Neural progenitor cell (in vitro differentiated cells): ENCODE measurements at regions not wholly inside any gene's neighbourhood (a gene's known extent, or its start where the extent isn't known, plus 50 kb on each side); places are given as distances from the start of the nearest gene placed in this dataset.
"Not testable (repeated sequence)": the region's sequence is repeated elsewhere in the genome, so short reads cannot be mapped to it uniquely, and the experiment has no call there.

ENCODE experiments used
- DNase-seq: peaks from one replicate; pipeline ENCODE4 v3.0.0-alpha.2; 2016; ENCODE audit warnings: low spot score
- H2AFZ ChIP-seq: fragments of 200-600 bp; sonication (generic); replicated peaks from 2 replicates; pipeline ENCODE4 v1.6.1; 2016; ENCODE audit warnings: antibody characterized with exemption
- H3F3A ChIP-seq: fragments of 200-600 bp; sonication (generic); 2 replicates; pipeline ENCODE4 v1.6.1; 2016; ENCODE audit warnings: antibody characterized with exemption, low read depth
- H3K27ac ChIP-seq: fragments of 200-600 bp; sonication (generic); 2 replicates; pipeline ENCODE4 v1.5.1; 2016; ENCODE audit warnings: mild to moderate bottlenecking
- H3K27me3 ChIP-seq: fragments of 200-600 bp; sonication (generic); 2 replicates; pipeline ENCODE4 v1.6.1; 2016; ENCODE audit warnings: mild to moderate bottlenecking, moderate library complexity
- H3K36me3 ChIP-seq: fragments of 200-600 bp; sonication (generic); 2 replicates; pipeline ENCODE4 v1.5.1; 2016
- H3K4me1 ChIP-seq: fragments of 200-600 bp; sonication (generic); 2 replicates; pipeline ENCODE4 v1.6.1; 2016; ENCODE audit warnings: mixed run types
- H3K4me2 ChIP-seq: fragments of 200-600 bp; sonication (generic); 2 replicates; pipeline ENCODE4 v1.6.1; 2016
- H3K4me3 ChIP-seq: fragments of 200-600 bp; sonication (generic); 2 replicates; pipeline ENCODE4 v1.5.1; 2016
- H3K79me2 ChIP-seq: fragments of 200-600 bp; sonication (generic); 2 replicates; pipeline ENCODE4 v1.6.1; 2016; ENCODE audit warnings: low read depth
- H3K9ac ChIP-seq: fragments of 200-600 bp; sonication (generic); 2 replicates; pipeline ENCODE4 v1.6.1; 2016
- H3K9me3 ChIP-seq: fragments of 200-600 bp; sonication (generic); 2 replicates; pipeline ENCODE4 v1.5.1; 2016; ENCODE audit warnings: low read depth
- H4K20me1 ChIP-seq: fragments of 200-600 bp; sonication (generic); 2 replicates; pipeline ENCODE4 v1.6.1; 2016; ENCODE audit warnings: low read depth
- H3K27ac Mint-ChIP-seq: 3 replicates; pipeline ENCODE4 v1.8.0; 2021; ENCODE audit warnings: mixed read lengths
- H3K27me3 Mint-ChIP-seq: 2 replicates; pipeline ENCODE4 v1.8.0; 2022; ENCODE audit warnings: low read depth, mild to moderate bottlenecking, inconsistent platforms, moderate library complexity, mixed read lengths; ENCODE audit not compliant: insufficient read depth
- H3K36me3 Mint-ChIP-seq: 3 replicates; pipeline ENCODE4 v1.8.0; 2021; ENCODE audit warnings: mixed read lengths
- H3K4me1 Mint-ChIP-seq: 3 replicates; pipeline ENCODE4 v1.8.0; 2021; ENCODE audit warnings: mixed read lengths
- H3K4me3 Mint-ChIP-seq: 3 replicates; pipeline ENCODE4 v1.8.0; 2021; ENCODE audit warnings: mild to moderate bottlenecking, moderate library complexity, mixed read lengths
- H3K9me3 Mint-ChIP-seq: 3 replicates; pipeline ENCODE4 v1.8.0; 2020; ENCODE audit warnings: mixed read lengths
- EZH2 ChIP-seq: fragments of 200-600 bp; sonication (generic); IDR thresholded peaks from 2 replicates; pipeline ENCODE4 v1.6.1; 2017; ENCODE audit warnings: antibody characterized with exemption, mild to moderate bottlenecking, moderate library complexity
- EZH2phosphoT487 ChIP-seq: fragments of 200-600 bp; sonication (generic); IDR thresholded peaks from 2 replicates; pipeline ENCODE4 v1.6.1; 2017; ENCODE audit warnings: antibody characterized with exemption
- TF ChIP-seq, protein P1 (sequence below): fragments of 200-600 bp; sonication (generic); IDR thresholded peaks from 2 replicates; pipeline ENCODE4 v1.5.1; 2017; ENCODE audit warnings: antibody characterized with exemption, mild to moderate bottlenecking

DNA sequence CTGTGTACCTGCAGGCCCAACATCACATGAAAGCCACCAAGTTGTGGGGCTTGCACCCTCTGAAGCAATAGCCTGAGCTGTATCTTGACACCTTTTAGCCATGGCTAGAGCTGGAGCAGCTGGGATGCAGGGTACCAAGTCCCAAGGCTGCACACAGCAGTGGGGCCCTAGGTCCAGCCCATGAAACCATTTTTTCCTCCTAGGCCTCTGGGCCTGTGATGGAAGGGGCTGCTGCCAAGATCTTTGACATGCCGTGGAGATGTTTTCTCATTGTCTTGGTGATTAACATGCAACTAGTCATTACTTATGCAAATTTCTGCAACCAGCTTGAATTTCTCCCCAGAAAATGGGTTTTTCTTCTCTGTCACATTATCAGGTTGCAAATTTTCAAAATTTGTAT lies 387.2 kb upstream of the RIOK2 start:
- Histone ChIP-seq H3K4me2 (no peak overlapping the region), H3K4me1 (no peaks in the 10 kb centered on the region), H3F3A (no peaks in the 10 kb centered on the region), H3K9ac (no peak overlapping the region), H3K27me3 (no peaks in the 10 kb centered on the region), H4K20me1 (no peaks in the 10 kb centered on the region), H3K36me3 (no peaks in the 10 kb centered on the region), H3K27ac (no peak overlapping the region), H2AFZ (no peak overlapping the region), H3K9me3 (no peaks in the 10 kb centered on the region), H3K4me3 (no peak overlapping the region), H3K79me2 (no peaks in the 10 kb centered on the region)
- Mint-ChIP-seq H3K4me3 (no peak overlapping the region), H3K36me3 (no peaks in the 10 kb centered on the region), H3K9me3 (peaks cover 25% of the 10 kb centered on the region), H3K27ac (no peak overlapping the region), H3K27me3 (no peaks in the 10 kb centered on the region), H3K4me1 (no peaks in the 10 kb centered on the region)
- no peak for DNase-seq
- TF ChIP-seq, protein P1, sequence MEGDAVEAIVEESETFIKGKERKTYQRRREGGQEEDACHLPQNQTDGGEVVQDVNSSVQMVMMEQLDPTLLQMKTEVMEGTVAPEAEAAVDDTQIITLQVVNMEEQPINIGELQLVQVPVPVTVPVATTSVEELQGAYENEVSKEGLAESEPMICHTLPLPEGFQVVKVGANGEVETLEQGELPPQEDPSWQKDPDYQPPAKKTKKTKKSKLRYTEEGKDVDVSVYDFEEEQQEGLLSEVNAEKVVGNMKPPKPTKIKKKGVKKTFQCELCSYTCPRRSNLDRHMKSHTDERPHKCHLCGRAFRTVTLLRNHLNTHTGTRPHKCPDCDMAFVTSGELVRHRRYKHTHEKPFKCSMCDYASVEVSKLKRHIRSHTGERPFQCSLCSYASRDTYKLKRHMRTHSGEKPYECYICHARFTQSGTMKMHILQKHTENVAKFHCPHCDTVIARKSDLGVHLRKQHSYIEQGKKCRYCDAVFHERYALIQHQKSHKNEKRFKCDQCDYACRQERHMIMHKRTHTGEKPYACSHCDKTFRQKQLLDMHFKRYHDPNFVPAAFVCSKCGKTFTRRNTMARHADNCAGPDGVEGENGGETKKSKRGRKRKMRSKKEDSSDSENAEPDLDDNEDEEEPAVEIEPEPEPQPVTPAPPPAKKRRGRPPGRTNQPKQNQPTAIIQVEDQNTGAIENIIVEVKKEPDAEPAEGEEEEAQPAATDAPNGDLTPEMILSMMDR = no peak
- no peak for TF ChIP-seq EZH2
- TF ChIP-seq EZH2phosphoT487 = no peak

- Histone ChIP-seq H3K79me2 (no peaks in the 10 kb centered on the region), H3K27ac (no peak overlapping the region), H4K20me1 (no peaks in the 10 kb centered on the region), H3K4me3 (no peak overlapping the region), H3F3A (peaks cover 19% of the 10 kb centered on the region), H3K27me3 (no peaks in the 10 kb centered on the region), H3K4me1 (peaks cover 32% of the 10 kb centered on the region), H3K9ac (no peak overlapping the region), H3K36me3 (no peaks in the 10 kb centered on the region), H3K9me3 (no peaks in the 10 kb centered on the region), H2AFZ (no peak overlapping the region), H3K4me2 (no peak overlapping the region)
- H3K27me3 Mint-ChIP-seq = no peaks in the 10 kb centered on the region
- no peak overlapping the region for H3K27ac Mint-ChIP-seq
- DNase-seq = no peak
- no peak for TF ChIP-seq EZH2phosphoT487
- TF ChIP-seq EZH2 = no peak
- TF ChIP-seq, protein P1 = no peak
- peaks cover 15% of the 10 kb centered on the region for H3K9me3 Mint-ChIP-seq
- no peaks in the 10 kb centered on the region for H3K36me3 Mint-ChIP-seq
- no peaks in the 10 kb centered on the region for H3K4me1 Mint-ChIP-seq
- no peak overlapping the region for H3K4me3 Mint-ChIP-seq
Measured at GRCh38 chr5:97575322-97575721, 392.3 kb upstream of the RIOK2 start.

- Mint-ChIP-seq H3K9me3 (peaks cover 6% of the 10 kb centered on the region), H3K27ac (no peak overlapping the region), H3K4me1 (no peaks in the 10 kb centered on the region), H3K4me3 (no peak overlapping the region), H3K27me3 (no peaks in the 10 kb centered on the region), H3K36me3 (no peaks in the 10 kb centered on the region)
- Histone ChIP-seq H3K79me2 (no peaks in the 10 kb centered on the region), H3K27me3 (no peaks in the 10 kb centered on the region), H2AFZ (no peak overlapping the region), H3F3A (peaks cover 19% of the 10 kb centered on the region), H3K9ac (no peak overlapping the region), H3K4me2 (peak overlapping the region; percentile 55), H3K9me3 (no peaks in the 10 kb centered on the region), H3K4me3 (peak overlapping the region; percentile 0), H3K4me1 (peaks cover 32% of the 10 kb centered on the region), H3K36me3 (no peaks in the 10 kb centered on the region), H4K20me1 (no peaks in the 10 kb centered on the region), H3K27ac (peak overlapping the region; percentile 65)
- no peak for DNase-seq
- TF ChIP-seq, protein P1 = no peak
- TF ChIP-seq EZH2phosphoT487 (no peak), EZH2 (no peak)
Measured at GRCh38 chr5:97576956-97577355, 393.9 kb upstream of the RIOK2 start.

- not testable (repeated sequence) for H4K20me1 ChIP-seq, H3K27me3 Mint-ChIP-seq, H3K27ac Mint-ChIP-seq, H3K36me3 Mint-ChIP-seq, H3K4me3 Mint-ChIP-seq, H3K4me2 ChIP-seq, H3K9ac ChIP-seq, DNase-seq, H3K9me3 Mint-ChIP-seq, H3K9me3 ChIP-seq, H3K79me2 ChIP-seq, H3K4me1 Mint-ChIP-seq, H3K4me3 ChIP-seq, H3K27ac ChIP-seq, H2AFZ ChIP-seq, H3K36me3 ChIP-seq, H3K27me3 ChIP-seq
- Histone ChIP-seq H3K4me1 (peaks cover 32% of the 10 kb centered on the region), H3F3A (peaks cover 19% of the 10 kb centered on the region)
Measured at GRCh38 chr5:97579977-97580376, 396.9 kb upstream of the RIOK2 start.
